ENCODE measurements at regions not wholly inside any gene's neighbourhood (a gene's known extent, or its start where the extent isn't known, plus 50 kb on each side); places are given as distances from the start of the nearest gene placed in this dataset.
"Not testable (repeated sequence)": the region's sequence is repeated elsewhere in the genome, so short reads cannot be mapped to it uniquely, and the experiment has no call there.

GRCh38 chr1:56137090-56137489, 442.3 kb downstream of the PLPP3 start:
- Histone ChIP-seq H3K36me3 (ENCODE audit: insufficient read depth, low read length) (no peaks in the 10 kb centered on the region), H3K4me2 (ENCODE audit: low read length) (peak overlapping the region; percentile 60), H3K27me3 (ENCODE audit: control insufficient read depth, insufficient read depth, low read length) (peaks cover 4% of the 10 kb centered on the region), H3K9me3 (replicated peaks; ENCODE audit: low read length) (no peaks in the 10 kb centered on the region), H3K4me1 (ENCODE audit: control insufficient read depth, insufficient read depth, low read length) (peaks cover 20% of the 10 kb centered on the region), H3K4me3 (ENCODE audit: low read length) (no peak overlapping the region), H3K9ac (ENCODE audit: low read depth, low read length) (no peak overlapping the region)

GRCh38 chr1:56135864-56136147, 443.6 kb downstream of the PLPP3 start:
- peaks cover 20% of the 10 kb centered on the region for H3K4me1 ChIP-seq (ENCODE audit: control insufficient read depth, insufficient read depth, low read length)
- no peak overlapping the region for H3K4me3 ChIP-seq (ENCODE audit: low read length)
- H3K9me3 ChIP-seq (replicated peaks; ENCODE audit: low read length): no peaks in the 10 kb centered on the region
- H3K4me2 ChIP-seq (ENCODE audit: low read length): no peak overlapping the region
- H3K36me3 ChIP-seq (ENCODE audit: insufficient read depth, low read length): no peaks in the 10 kb centered on the region
- no peak overlapping the region for H3K9ac ChIP-seq (ENCODE audit: low read depth, low read length)
- peaks cover 4% of the 10 kb centered on the region for H3K27me3 ChIP-seq (ENCODE audit: control insufficient read depth, insufficient read depth, low read length)

GRCh38 chr1:56135069-56135863, 444.1 kb downstream of the PLPP3 start:
- peaks cover 20% of the 10 kb centered on the region for H3K4me1 ChIP-seq (ENCODE audit: control insufficient read depth, insufficient read depth, low read length)
- H3K9me3 ChIP-seq (replicated peaks; ENCODE audit: low read length): no peaks in the 10 kb centered on the region
- H3K27me3 ChIP-seq (ENCODE audit: control insufficient read depth, insufficient read depth, low read length): peaks cover 4% of the 10 kb centered on the region
- H3K4me2 ChIP-seq (ENCODE audit: low read length): no peak overlapping the region
- H3K9ac ChIP-seq (ENCODE audit: low read depth, low read length): no peak overlapping the region
- H3K4me3 ChIP-seq (ENCODE audit: low read length): no peak overlapping the region
- no peaks in the 10 kb centered on the region for H3K36me3 ChIP-seq (ENCODE audit: insufficient read depth, low read length)

GRCh38 chr1:56133522-56134472, 445.6 kb downstream of the PLPP3 start:
- peaks cover 4% of the 10 kb centered on the region for H3K27me3 ChIP-seq (ENCODE audit: control insufficient read depth, insufficient read depth, low read length)
- no peak overlapping the region for H3K4me3 ChIP-seq (ENCODE audit: low read length)
- no peaks in the 10 kb centered on the region for H3K36me3 ChIP-seq (ENCODE audit: insufficient read depth, low read length)
- H3K4me1 ChIP-seq (ENCODE audit: control insufficient read depth, insufficient read depth, low read length): peaks cover 20% of the 10 kb centered on the region
- H3K9ac ChIP-seq (ENCODE audit: low read depth, low read length): no peak overlapping the region
- no peak overlapping the region for H3K4me2 ChIP-seq (ENCODE audit: low read length)
- H3K9me3 ChIP-seq (replicated peaks; ENCODE audit: low read length): no peaks in the 10 kb centered on the region

- Histone ChIP-seq H3K4me3 (ENCODE audit: low read length) (no peak overlapping the region), H3K27me3 (ENCODE audit: control insufficient read depth, insufficient read depth, low read length) (peaks cover 4% of the 10 kb centered on the region), H3K9ac (ENCODE audit: low read depth, low read length) (no peak overlapping the region), H3K9me3 (replicated peaks; ENCODE audit: low read length) (no peaks in the 10 kb centered on the region), H3K36me3 (ENCODE audit: insufficient read depth, low read length) (no peaks in the 10 kb centered on the region), H3K4me2 (ENCODE audit: low read length) (no peak overlapping the region), H3K4me1 (ENCODE audit: control insufficient read depth, insufficient read depth, low read length) (peaks cover 8% of the 10 kb centered on the region)
Observed at GRCh38 chr1:56132520-56132919, 446.8 kb downstream of the PLPP3 start.

- H3K36me3 ChIP-seq (ENCODE audit: insufficient read depth, low read length): no peaks in the 10 kb centered on the region
- peaks cover 4% of the 10 kb centered on the region for H3K27me3 ChIP-seq (ENCODE audit: control insufficient read depth, insufficient read depth, low read length)
- H3K4me3 ChIP-seq (ENCODE audit: low read length): no peak overlapping the region
- H3K9me3 ChIP-seq (replicated peaks; ENCODE audit: low read length): no peaks in the 10 kb centered on the region
- no peak overlapping the region for H3K4me2 ChIP-seq (ENCODE audit: low read length)
- peaks cover 3% of the 10 kb centered on the region for H3K4me1 ChIP-seq (ENCODE audit: control insufficient read depth, insufficient read depth, low read length)
- no peak overlapping the region for H3K9ac ChIP-seq (ENCODE audit: low read depth, low read length)
Observed at GRCh38 chr1:56129837-56130236, 449.5 kb downstream of the PLPP3 start.

GRCh38 chr1:56125316-56125715, 454.0 kb downstream of the PLPP3 start:
- Histone ChIP-seq H3K27me3 (ENCODE audit: control insufficient read depth, insufficient read depth, low read length) (no peaks in the 10 kb centered on the region), H3K36me3 (ENCODE audit: insufficient read depth, low read length) (no peaks in the 10 kb centered on the region), H3K9me3 (replicated peaks; ENCODE audit: low read length) (peaks cover 9% of the 10 kb centered on the region), H3K4me1 (ENCODE audit: control insufficient read depth, insufficient read depth, low read length) (peaks cover 5% of the 10 kb centered on the region), H3K4me2 (ENCODE audit: low read length) (no peak overlapping the region), H3K4me3 (ENCODE audit: low read length) (no peak overlapping the region), H3K9ac (ENCODE audit: low read depth, low read length) (no peak overlapping the region)

- Histone ChIP-seq H3K27me3 (ENCODE audit: control insufficient read depth, insufficient read depth, low read length) (no peaks in the 10 kb centered on the region), H3K9me3 (replicated peaks; ENCODE audit: low read length) (peaks cover 9% of the 10 kb centered on the region), H3K4me3 (ENCODE audit: low read length) (no peak overlapping the region), H3K9ac (ENCODE audit: low read depth, low read length) (no peak overlapping the region), H3K4me2 (ENCODE audit: low read length) (no peak overlapping the region), H3K4me1 (ENCODE audit: control insufficient read depth, insufficient read depth, low read length) (peaks cover 11% of the 10 kb centered on the region), H3K36me3 (ENCODE audit: insufficient read depth, low read length) (no peaks in the 10 kb centered on the region)
Observed at GRCh38 chr1:56123826-56124225, 455.5 kb downstream of the PLPP3 start.

GRCh38 chr1:56123421-56123820, 455.9 kb downstream of the PLPP3 start:
- H3K4me3 ChIP-seq (ENCODE audit: low read length): no peak overlapping the region
- H3K27me3 ChIP-seq (ENCODE audit: control insufficient read depth, insufficient read depth, low read length): no peaks in the 10 kb centered on the region
- no peak overlapping the region for H3K4me2 ChIP-seq (ENCODE audit: low read length)
- peaks cover 9% of the 10 kb centered on the region for H3K9me3 ChIP-seq (replicated peaks; ENCODE audit: low read length)
- H3K36me3 ChIP-seq (ENCODE audit: insufficient read depth, low read length): no peaks in the 10 kb centered on the region
- peaks cover 11% of the 10 kb centered on the region for H3K4me1 ChIP-seq (ENCODE audit: control insufficient read depth, insufficient read depth, low read length)
- H3K9ac ChIP-seq (ENCODE audit: low read depth, low read length): no peak overlapping the region

- Histone ChIP-seq H3K27me3 (ENCODE audit: control insufficient read depth, insufficient read depth, low read length) (no peaks in the 10 kb centered on the region), H3K9me3 (replicated peaks; ENCODE audit: low read length) (peaks cover 9% of the 10 kb centered on the region), H3K4me2 (ENCODE audit: low read length) (peak overlapping the region; percentile 9), H3K36me3 (ENCODE audit: insufficient read depth, low read length) (no peaks in the 10 kb centered on the region), H3K4me1 (ENCODE audit: control insufficient read depth, insufficient read depth, low read length) (peaks cover 8% of the 10 kb centered on the region), H3K4me3 (ENCODE audit: low read length) (no peak overlapping the region), H3K9ac (ENCODE audit: low read depth, low read length) (no peak overlapping the region)
Observed at GRCh38 chr1:56120021-56120420, 459.3 kb downstream of the PLPP3 start.

GRCh38 chr1:56118676-56119075, 460.7 kb downstream of the PLPP3 start:
- not testable (repeated sequence) for H3K4me2 ChIP-seq (ENCODE audit: low read length); H3K4me3 ChIP-seq (ENCODE audit: low read length); H3K36me3 ChIP-seq (ENCODE audit: insufficient read depth, low read length); H3K9me3 ChIP-seq (replicated peaks; ENCODE audit: low read length); H3K4me1 ChIP-seq (ENCODE audit: control insufficient read depth, insufficient read depth, low read length); H3K27me3 ChIP-seq (ENCODE audit: control insufficient read depth, insufficient read depth, low read length); H3K9ac ChIP-seq (ENCODE audit: low read depth, low read length)
